GM19324 (cell line): ENCODE measurements at regions not wholly inside any gene's neighbourhood (a gene's known extent, or its start where the extent isn't known, plus 50 kb on each side); places are given as distances from the start of the nearest gene placed in this dataset.

Experiments
- ATAC-seq: cut with Tn5 transposase; IDR thresholded peaks from one replicate; pipeline ENCODE4 v1.9.1; 2021; ENCODE audit warnings: mild to moderate bottlenecking, moderate library complexity; ENCODE audit not compliant: unreplicated experiment, low FRiP score

GRCh38 chr5:115072266-115073064 is 97.2 kb downstream of the TRIM36 start:
- no peak for ATAC-seq

- no peak for ATAC-seq
Observed at GRCh38 chr5:115070737-115071136, 99.0 kb downstream of the TRIM36 start.

GRCh38 chr5:115069087-115069968 is 100.4 kb downstream of the TRIM36 start:
- no peak for ATAC-seq

- ATAC-seq, result no peak
Observed at GRCh38 chr5:115068239-115069086, 101.2 kb downstream of the TRIM36 start.

- ATAC-seq, result no peak
Observed at GRCh38 chr5:115064380-115064779, 105.3 kb downstream of the TRIM36 start.

GRCh38 chr5:115054387-115054951 is 115.2 kb downstream of the TRIM36 start:
- no peak for ATAC-seq

GRCh38 chr5:115052948-115053347 is 116.8 kb downstream of the TRIM36 start:
- no peak for ATAC-seq

- no peak for ATAC-seq
Observed at GRCh38 chr5:115050866-115051265, 118.8 kb downstream of the TRIM36 start.

GRCh38 chr5:115033861-115034260 is 135.8 kb downstream of the TRIM36 start:
- ATAC-seq, result no peak

- no peak for ATAC-seq
Observed at GRCh38 chr5:115028557-115028956, 141.2 kb downstream of the TRIM36 start.

- no peak for ATAC-seq
Observed at GRCh38 chr5:115024922-115025321, 144.8 kb downstream of the TRIM36 start.

- ATAC-seq, result no peak
Observed at GRCh38 chr5:115022303-115022702, 147.4 kb downstream of the TRIM36 start.

GRCh38 chr5:115016646-115017045 is 153.1 kb downstream of the TRIM36 start:
- no peak for ATAC-seq

GRCh38 chr5:114999176-114999575 is 170.5 kb downstream of the TRIM36 start:
- ATAC-seq, result no peak

- no peak for ATAC-seq
Observed at GRCh38 chr5:114989512-114989911, 180.2 kb downstream of the TRIM36 start.

- no peak for ATAC-seq
Observed at GRCh38 chr5:114988096-114988495, 181.6 kb downstream of the TRIM36 start.

GRCh38 chr5:114984796-114985195 is 184.9 kb downstream of the TRIM36 start:
- ATAC-seq, result no peak

- ATAC-seq, result no peak
Observed at GRCh38 chr5:114981111-114981510, 188.6 kb downstream of the TRIM36 start.

GRCh38 chr5:114977979-114978573 is 191.6 kb downstream of the TRIM36 start:
- no peak for ATAC-seq

- no peak for ATAC-seq
Observed at GRCh38 chr5:114969482-114969881, 200.2 kb downstream of the TRIM36 start.
